ENCODE measurements at regions not wholly inside any gene's neighbourhood (a gene's known extent, or its start where the extent isn't known, plus 50 kb on each side); places are given as distances from the start of the nearest gene placed in this dataset.

DNA sequence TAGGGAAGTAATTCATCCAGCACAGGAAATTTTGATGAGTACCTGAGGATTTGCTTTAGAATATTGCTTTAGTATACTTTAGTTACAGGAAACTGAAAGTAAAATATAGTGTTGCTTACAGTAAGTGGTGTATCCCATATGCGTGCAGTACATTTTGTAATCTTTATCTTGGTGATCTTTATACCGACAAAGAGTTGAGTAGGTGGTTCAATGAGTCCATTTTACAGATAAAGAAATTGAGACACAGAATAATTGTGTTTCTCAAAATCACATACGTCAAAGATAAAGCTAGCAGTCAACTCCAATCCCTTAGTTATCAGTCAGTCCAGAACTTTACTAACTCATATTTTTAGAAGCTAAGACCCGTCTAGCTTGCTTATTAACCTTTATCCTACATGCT lies 65.8 kb upstream of the E2F3 start:
- no peak overlapping the region for H3K4me3 ChIP-seq (ENCODE audit: low read length in 2 of 2)
- no peaks in the 10 kb centered on the region for H3K36me3 ChIP-seq (replicated peaks in 1 of 2; ENCODE audit: control insufficient read depth in 2 of 2, insufficient read depth in 2 of 2, low read length in 2 of 2)
- H2AK5ac ChIP-seq (ENCODE audit: low read depth, low read length) = no peak overlapping the region
- peaks cover 0 to 1% of the 10 kb centered on the region in 2 donors for H3K4me1 ChIP-seq (ENCODE audit: control insufficient read depth in 2 of 2, insufficient read depth in 1 of 2, low read depth in 1 of 2, low read length in 2 of 2)
- no peak overlapping the region for H2BK120ac ChIP-seq (ENCODE audit: low read depth, low read length)
- H3K18ac ChIP-seq (ENCODE audit: low read length) = no peak overlapping the region
- no peak overlapping the region for H3K9ac ChIP-seq (ENCODE audit: low read depth, low read length, poor library complexity)
- H4K91ac ChIP-seq (ENCODE audit: low read depth, low read length, poor library complexity) = no peak overlapping the region
- H2AFZ ChIP-seq (ENCODE audit: low read length) = no peak overlapping the region
- no peak overlapping the region for H2BK15ac ChIP-seq (ENCODE audit: low read length)
- no peak overlapping the region for H4K8ac ChIP-seq (ENCODE audit: low read depth, low read length)
- H3K9me3 ChIP-seq (replicated peaks in 1 of 2; ENCODE audit: control insufficient read depth in 2 of 2, insufficient read depth in 1 of 2, low read depth in 1 of 2, low read length in 2 of 2) = no peaks in the 10 kb centered on the region
- no peak overlapping the region for H2BK5ac ChIP-seq (ENCODE audit: low read length)
- no peaks in the 10 kb centered on the region for H3K79me1 ChIP-seq (ENCODE audit: low read depth, low read length)
- WGBS, 2 donors (ENCODE audit: extremely low coverage in 2 of 2, insufficient read length in 2 of 2, insufficient replicate concordance in 1 of 2) = no CpG with 5 or more reads among the region's 4 CpGs
- no peak overlapping the region for H3K4ac ChIP-seq (ENCODE audit: low read length)
- no peak for DNase-seq (ENCODE audit: low spot score)
- no peak overlapping the region for H3K4me2 ChIP-seq (ENCODE audit: insufficient read depth, low read length, poor library complexity, severe bottlenecking)
- peaks cover 0 to 3% (median 0%) of the 10 kb centered on the region in 3 experiments for H3K27me3 ChIP-seq (ENCODE audit: control insufficient read depth in 3 of 3, insufficient read depth in 3 of 3, low read depth in 1 of 3, low read length in 3 of 3)
- H3K27ac ChIP-seq (replicated peaks; ENCODE audit: low read length) = no peak overlapping the region
- no peak overlapping the region for H3K23ac ChIP-seq (ENCODE audit: low read depth, low read length, poor library complexity)
- H2BK12ac ChIP-seq (ENCODE audit: low read length) = no peak overlapping the region
- no peak overlapping the region for H3K14ac ChIP-seq (ENCODE audit: low read length)

DNA sequence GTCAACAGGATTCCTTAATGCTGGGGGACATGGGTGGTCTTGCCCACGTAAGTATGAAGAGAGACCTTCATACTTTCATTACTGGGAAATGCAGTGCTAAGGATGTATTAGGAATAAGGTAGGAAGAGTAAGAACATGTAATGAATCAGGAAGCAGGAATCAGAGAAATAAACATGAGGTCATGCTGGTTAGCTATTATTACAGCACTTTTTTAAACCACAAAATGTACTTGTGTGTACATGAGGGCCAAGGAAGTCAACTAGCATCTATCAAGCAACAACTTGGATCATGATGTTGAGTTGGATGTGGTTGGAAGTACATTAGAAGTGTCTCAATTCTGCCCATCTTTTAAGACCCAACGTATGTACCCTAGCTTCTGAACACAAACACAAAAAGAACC lies 63.5 kb upstream of the E2F3 start:
- no peak overlapping the region for H3K4ac ChIP-seq (ENCODE audit: low read length)
- no peak overlapping the region for H4K91ac ChIP-seq (ENCODE audit: low read depth, low read length, poor library complexity)
- no peak overlapping the region for H2BK12ac ChIP-seq (ENCODE audit: low read length)
- H2AK5ac ChIP-seq (ENCODE audit: low read depth, low read length) = no peak overlapping the region
- H2AFZ ChIP-seq (ENCODE audit: low read length) = no peak overlapping the region
- peaks cover 0 to 1% of the 10 kb centered on the region in 2 donors for H3K4me1 ChIP-seq (ENCODE audit: control insufficient read depth in 2 of 2, insufficient read depth in 1 of 2, low read depth in 1 of 2, low read length in 2 of 2)
- H2BK5ac ChIP-seq (ENCODE audit: low read length) = no peak overlapping the region
- no peak overlapping the region for H3K4me3 ChIP-seq (ENCODE audit: low read length in 2 of 2)
- no peak overlapping the region for H3K14ac ChIP-seq (ENCODE audit: low read length)
- H2BK120ac ChIP-seq (ENCODE audit: low read depth, low read length) = no peak overlapping the region
- no peak overlapping the region for H3K9ac ChIP-seq (ENCODE audit: low read depth, low read length, poor library complexity)
- no CpG with 5 or more reads among the region's 2 CpGs for WGBS, 2 donors (ENCODE audit: extremely low coverage in 2 of 2, insufficient read length in 2 of 2, insufficient replicate concordance in 1 of 2)
- H3K27ac ChIP-seq (replicated peaks; ENCODE audit: low read length) = no peak overlapping the region
- H3K9me3 ChIP-seq (replicated peaks in 1 of 2; ENCODE audit: control insufficient read depth in 2 of 2, insufficient read depth in 1 of 2, low read depth in 1 of 2, low read length in 2 of 2) = no peaks in the 10 kb centered on the region
- DNase-seq (ENCODE audit: low spot score) = no peak
- no peaks in the 10 kb centered on the region for H3K36me3 ChIP-seq (replicated peaks in 1 of 2; ENCODE audit: control insufficient read depth in 2 of 2, insufficient read depth in 2 of 2, low read length in 2 of 2)
- no peaks in the 10 kb centered on the region for H3K79me1 ChIP-seq (ENCODE audit: low read depth, low read length)
- no peak overlapping the region for H2BK15ac ChIP-seq (ENCODE audit: low read length)
- no peak overlapping the region for H4K8ac ChIP-seq (ENCODE audit: low read depth, low read length)
- peaks cover 0 to 3% (median 0%) of the 10 kb centered on the region in 3 experiments for H3K27me3 ChIP-seq (ENCODE audit: control insufficient read depth in 3 of 3, insufficient read depth in 3 of 3, low read depth in 1 of 3, low read length in 3 of 3)
- no peak overlapping the region for H3K18ac ChIP-seq (ENCODE audit: low read length)
- no peak overlapping the region for H3K23ac ChIP-seq (ENCODE audit: low read depth, low read length, poor library complexity)
- H3K4me2 ChIP-seq (ENCODE audit: insufficient read depth, low read length, poor library complexity, severe bottlenecking) = no peak overlapping the region

DNA sequence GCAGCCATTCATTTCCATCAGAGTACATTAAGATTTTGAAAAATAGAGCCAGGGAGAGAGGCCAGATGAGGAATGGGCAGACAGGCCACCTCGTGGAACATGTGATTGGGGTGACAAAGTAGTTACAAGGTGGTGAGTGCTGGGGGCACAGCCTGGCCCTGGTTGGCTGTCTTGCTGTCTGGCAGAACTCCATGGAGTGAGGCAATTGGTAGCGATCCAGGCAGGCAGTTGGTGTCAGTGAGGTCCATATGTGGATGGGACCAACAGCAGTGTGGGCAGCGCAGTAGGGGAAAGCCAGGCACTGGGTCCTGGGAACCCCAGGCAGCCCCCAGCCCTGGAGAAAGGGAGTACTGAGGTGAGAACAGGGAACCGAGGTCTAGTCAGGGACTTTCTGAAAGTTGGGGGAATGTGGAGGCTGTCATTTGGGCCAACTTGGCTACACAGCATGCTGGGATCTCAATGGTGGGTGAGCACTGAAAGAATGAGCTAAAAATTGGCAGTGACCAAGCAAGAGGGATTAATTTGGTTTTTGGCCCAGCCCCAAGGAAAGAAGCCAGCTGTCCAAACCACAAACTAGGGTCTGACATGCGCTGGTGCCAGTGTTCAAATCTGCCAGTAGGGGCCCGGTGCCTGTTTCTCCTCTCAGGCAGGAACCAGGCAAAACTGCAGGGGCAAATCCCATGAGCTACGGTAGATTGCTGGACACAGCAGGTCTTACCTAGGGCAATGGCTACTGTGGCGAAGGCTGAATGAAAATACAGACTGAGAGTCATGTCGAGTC lies 61.4 kb upstream of the E2F3 start:
- no CpG with 5 or more reads among the region's 9 CpGs for WGBS, 2 donors (ENCODE audit: extremely low coverage in 2 of 2, insufficient read length in 2 of 2, insufficient replicate concordance in 1 of 2)
- H3K4me3 ChIP-seq (ENCODE audit: low read length in 2 of 2) = no peak overlapping the region

DNA sequence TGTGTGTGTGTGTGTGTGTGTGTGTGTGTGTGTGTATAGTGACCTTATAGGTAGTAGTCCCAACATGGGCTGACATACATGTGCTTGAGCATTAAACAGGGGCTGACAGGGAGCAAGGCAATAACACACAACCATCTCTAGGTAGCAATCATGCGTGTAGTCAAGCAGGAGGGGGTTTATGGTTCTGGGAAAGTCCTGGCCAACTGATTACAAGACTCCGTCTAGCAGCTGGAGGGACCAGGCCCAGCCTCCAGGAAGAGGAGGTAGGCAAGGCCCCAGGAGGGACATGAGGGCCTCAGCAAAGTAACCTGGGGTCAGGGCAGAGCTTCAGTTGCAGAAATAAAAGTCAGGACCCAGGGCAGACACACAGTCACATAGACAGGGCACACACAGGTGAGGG lies 60.6 kb upstream of the E2F3 start:
- Histone ChIP-seq H2AK5ac (ENCODE audit: low read depth, low read length) (no peak overlapping the region), H2BK12ac (ENCODE audit: low read length) (no peak overlapping the region)
- no peak for DNase-seq (ENCODE audit: low spot score)

More for the DNA sequence above, 61.4 kb upstream of the E2F3 start:
- Histone ChIP-seq H3K36me3 (replicated peaks in 1 of 2; ENCODE audit: control insufficient read depth in 2 of 2, insufficient read depth in 2 of 2, low read length in 2 of 2) (no peaks in the 10 kb centered on the region), H3K79me1 (ENCODE audit: low read depth, low read length) (no peaks in the 10 kb centered on the region), H2BK15ac (ENCODE audit: low read length) (no peak overlapping the region), H3K9me3 (replicated peaks in 1 of 2; ENCODE audit: control insufficient read depth in 2 of 2, insufficient read depth in 1 of 2, low read depth in 1 of 2, low read length in 2 of 2) (no peaks in the 10 kb centered on the region), H2AK5ac (ENCODE audit: low read depth, low read length) (no peak overlapping the region), H3K23ac (ENCODE audit: low read depth, low read length, poor library complexity) (no peak overlapping the region), H3K9ac (ENCODE audit: low read depth, low read length, poor library complexity) (no peak overlapping the region), H3K4me2 (ENCODE audit: insufficient read depth, low read length, poor library complexity, severe bottlenecking) (no peak overlapping the region), H3K4me1 (ENCODE audit: control insufficient read depth in 2 of 2, insufficient read depth in 1 of 2, low read depth in 1 of 2, low read length in 2 of 2) (no peaks in the 10 kb centered on the region), H2BK120ac (ENCODE audit: low read depth, low read length) (no peak overlapping the region), H3K4ac (ENCODE audit: low read length) (no peak overlapping the region), H3K27ac (replicated peaks; ENCODE audit: low read length) (no peak overlapping the region), H3K18ac (ENCODE audit: low read length) (no peak overlapping the region), H3K27me3 (ENCODE audit: control insufficient read depth in 3 of 3, insufficient read depth in 3 of 3, low read depth in 1 of 3, low read length in 3 of 3) (peaks cover 0 to 3% (median 0%) of the 10 kb centered on the region in 3 experiments), H3K14ac (ENCODE audit: low read length) (no peak overlapping the region), H2AFZ (ENCODE audit: low read length) (no peak overlapping the region), H2BK12ac (ENCODE audit: low read length) (no peak overlapping the region), H4K8ac (ENCODE audit: low read depth, low read length) (no peak overlapping the region), H4K91ac (ENCODE audit: low read depth, low read length, poor library complexity) (no peak overlapping the region), H2BK5ac (ENCODE audit: low read length) (no peak overlapping the region)
- DNase-seq (ENCODE audit: low spot score) = no peak

More for the DNA sequence above, 60.6 kb upstream of the E2F3 start:
- H3K4me2 ChIP-seq (ENCODE audit: insufficient read depth, low read length, poor library complexity, severe bottlenecking) = no peak overlapping the region
- no peak overlapping the region for H3K4me3 ChIP-seq (ENCODE audit: low read length in 2 of 2)
- H3K27ac ChIP-seq (replicated peaks; ENCODE audit: low read length) = no peak overlapping the region
- no peak overlapping the region for H3K9ac ChIP-seq (ENCODE audit: low read depth, low read length, poor library complexity)
- H3K14ac ChIP-seq (ENCODE audit: low read length) = no peak overlapping the region
- no peak overlapping the region for H3K4ac ChIP-seq (ENCODE audit: low read length)
- no peaks in the 10 kb centered on the region for H3K79me1 ChIP-seq (ENCODE audit: low read depth, low read length)
- H2BK5ac ChIP-seq (ENCODE audit: low read length) = no peak overlapping the region
- no peak overlapping the region for H2BK15ac ChIP-seq (ENCODE audit: low read length)
- no peak overlapping the region for H2AFZ ChIP-seq (ENCODE audit: low read length)
- H3K36me3 ChIP-seq (replicated peaks in 1 of 2; ENCODE audit: control insufficient read depth in 2 of 2, insufficient read depth in 2 of 2, low read length in 2 of 2) = no peaks in the 10 kb centered on the region
- no peak overlapping the region for H3K18ac ChIP-seq (ENCODE audit: low read length)
- no peak overlapping the region for H4K8ac ChIP-seq (ENCODE audit: low read depth, low read length)
- no peak overlapping the region for H4K91ac ChIP-seq (ENCODE audit: low read depth, low read length, poor library complexity)
- H3K4me1 ChIP-seq (ENCODE audit: control insufficient read depth in 2 of 2, insufficient read depth in 1 of 2, low read depth in 1 of 2, low read length in 2 of 2) = no peaks in the 10 kb centered on the region
- WGBS, 2 donors (ENCODE audit: extremely low coverage in 2 of 2, insufficient read length in 2 of 2, insufficient replicate concordance in 1 of 2) = no CpG with 5 or more reads among the region's 2 CpGs
- H3K23ac ChIP-seq (ENCODE audit: low read depth, low read length, poor library complexity) = no peak overlapping the region
- H2BK120ac ChIP-seq (ENCODE audit: low read depth, low read length) = no peak overlapping the region
- no peaks in the 10 kb centered on the region for H3K9me3 ChIP-seq (replicated peaks in 1 of 2; ENCODE audit: control insufficient read depth in 2 of 2, insufficient read depth in 1 of 2, low read depth in 1 of 2, low read length in 2 of 2)
- H3K27me3 ChIP-seq (ENCODE audit: control insufficient read depth in 3 of 3, insufficient read depth in 3 of 3, low read depth in 1 of 3, low read length in 3 of 3) = peaks cover 0 to 3% (median 0%) of the 10 kb centered on the region in 3 experiments
